Fibroblast of lung (primary cell): ENCODE measurements at regions not wholly inside any gene's neighbourhood (a gene's known extent, or its start where the extent isn't known, plus 50 kb on each side); places are given as distances from the start of the nearest gene placed in this dataset.

Source experiments
- EZH2 ChIP-seq: IDR thresholded peaks from 2 replicates; pipeline ENCODE4 v1.5.1; 2012; ENCODE audit warnings: low read length, control low read depth, mild to moderate bottlenecking; ENCODE audit errors: missing control alignments
- TF ChIP-seq, protein P1 (sequence below), 2 donors: IDR thresholded peaks in 1 of 2; conservative IDR thresholded peaks in 1 of 2; 1 replicate in 1 of 2; 2 replicates in 1 of 2; pipeline ENCODE4 v1.5.1; 2011 to 2012; ENCODE audit warnings: low read length in 2 of 2, control low read depth in 1 of 2, inconsistent platforms in 1 of 2, low read depth in 1 of 2, mild to moderate bottlenecking in 1 of 2

DNA sequence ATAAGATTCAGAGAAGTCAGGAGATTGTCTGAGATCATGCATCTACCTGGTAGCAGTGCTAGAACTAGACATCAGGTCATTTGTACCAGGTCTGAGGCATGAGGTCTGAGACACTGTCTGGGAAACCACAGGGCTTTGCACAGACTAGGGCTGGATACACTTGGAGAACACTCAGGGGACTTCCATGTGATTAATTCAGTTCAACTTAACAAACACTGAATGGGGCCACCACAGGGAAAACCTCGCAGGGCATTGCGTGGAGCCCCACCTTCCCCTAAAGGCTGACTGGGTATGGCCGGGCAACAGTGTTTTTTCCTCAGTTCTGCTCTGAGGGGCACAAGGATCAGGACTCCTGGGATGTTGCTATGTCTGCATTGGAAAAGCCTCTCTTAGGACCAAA lies 86.5 kb upstream of the WARS2 start:
- TF ChIP-seq, protein P1, sequence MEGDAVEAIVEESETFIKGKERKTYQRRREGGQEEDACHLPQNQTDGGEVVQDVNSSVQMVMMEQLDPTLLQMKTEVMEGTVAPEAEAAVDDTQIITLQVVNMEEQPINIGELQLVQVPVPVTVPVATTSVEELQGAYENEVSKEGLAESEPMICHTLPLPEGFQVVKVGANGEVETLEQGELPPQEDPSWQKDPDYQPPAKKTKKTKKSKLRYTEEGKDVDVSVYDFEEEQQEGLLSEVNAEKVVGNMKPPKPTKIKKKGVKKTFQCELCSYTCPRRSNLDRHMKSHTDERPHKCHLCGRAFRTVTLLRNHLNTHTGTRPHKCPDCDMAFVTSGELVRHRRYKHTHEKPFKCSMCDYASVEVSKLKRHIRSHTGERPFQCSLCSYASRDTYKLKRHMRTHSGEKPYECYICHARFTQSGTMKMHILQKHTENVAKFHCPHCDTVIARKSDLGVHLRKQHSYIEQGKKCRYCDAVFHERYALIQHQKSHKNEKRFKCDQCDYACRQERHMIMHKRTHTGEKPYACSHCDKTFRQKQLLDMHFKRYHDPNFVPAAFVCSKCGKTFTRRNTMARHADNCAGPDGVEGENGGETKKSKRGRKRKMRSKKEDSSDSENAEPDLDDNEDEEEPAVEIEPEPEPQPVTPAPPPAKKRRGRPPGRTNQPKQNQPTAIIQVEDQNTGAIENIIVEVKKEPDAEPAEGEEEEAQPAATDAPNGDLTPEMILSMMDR (conservative IDR thresholded peaks at IDR 0.05 in 1 of 2, IDR thresholded peaks at IDR 0.05 in 1 of 2; ENCODE audit: low read depth in 1 of 2, low read length in 2 of 2), result no peak
- no peak for TF ChIP-seq EZH2
